Hepatocyte (in vitro differentiated cells): ENCODE measurements at regions not wholly inside any gene's neighbourhood (a gene's known extent, or its start where the extent isn't known, plus 50 kb on each side); places are given as distances from the start of the nearest gene placed in this dataset.

Experiments
- DNase-seq: peaks from one replicate; pipeline ENCODE4 v3.0.0-alpha.2; 2016; ENCODE audit warnings: low spot score
- H2AFZ ChIP-seq: fragments of 200-600 bp; sonication (generic); 2 replicates; pipeline ENCODE4 v1.6.0; 2016; ENCODE audit warnings: antibody characterized with exemption, mild to moderate bottlenecking
- H3K27ac ChIP-seq: fragments of 200-600 bp; sonication (generic); 2 replicates; pipeline ENCODE4 v1.5.1; 2016; ENCODE audit warnings: mild to moderate bottlenecking
- H3K27me3 ChIP-seq: fragments of 200-600 bp; sonication (generic); 2 replicates; pipeline ENCODE4 v1.6.1; 2016
- H3K36me3 ChIP-seq: fragments of 200-600 bp; sonication (generic); replicated peaks from 2 replicates; pipeline ENCODE4 v1.5.1; 2016; ENCODE audit warnings: low read depth; ENCODE audit not compliant: insufficient read depth
- H3K4me1 ChIP-seq: fragments of 200-600 bp; sonication (generic); 2 replicates; pipeline ENCODE4 v1.5.1; 2016; ENCODE audit warnings: mild to moderate bottlenecking, moderate library complexity; ENCODE audit not compliant: insufficient read depth
- H3K4me2 ChIP-seq: fragments of 200-600 bp; sonication (generic); 2 replicates; pipeline ENCODE4 v1.6.0; 2016
- H3K4me3 ChIP-seq: fragments of 200-600 bp; sonication (generic); 2 replicates; pipeline ENCODE4 v1.5.1; 2016; ENCODE audit warnings: mild to moderate bottlenecking
- H3K79me2 ChIP-seq: fragments of 200-600 bp; sonication (generic); 2 replicates; pipeline ENCODE4 v1.6.0; 2017; ENCODE audit warnings: mild to moderate bottlenecking
- H3K9me2 ChIP-seq: fragments of 200-600 bp; sonication (generic); replicated peaks from 2 replicates; pipeline ENCODE4 v1.6.0; 2017; ENCODE audit warnings: mild to moderate bottlenecking; ENCODE audit not compliant: insufficient read depth
- H3K9me3 ChIP-seq: fragments of 200-600 bp; sonication (generic); 2 replicates; pipeline ENCODE4 v1.5.1; 2016; ENCODE audit warnings: low read depth, mild to moderate bottlenecking
- H4K20me1 ChIP-seq: fragments of 200-600 bp; sonication (generic); 2 replicates; pipeline ENCODE4 v1.6.0; 2016; ENCODE audit warnings: mild to moderate bottlenecking; ENCODE audit not compliant: insufficient read depth, poor library complexity, severe bottlenecking
- CTCF ChIP-seq: fragments of 200-600 bp; sonication (generic); IDR thresholded peaks from 2 replicates; pipeline ENCODE4 v1.5.1; 2016; ENCODE audit warnings: antibody characterized with exemption, mild to moderate bottlenecking; ENCODE audit not compliant: poor library complexity
- EZH2 ChIP-seq: fragments of 200-600 bp; sonication (generic); IDR thresholded peaks from 2 replicates; pipeline ENCODE4 v1.6.1; 2016; ENCODE audit warnings: antibody characterized with exemption, mild to moderate bottlenecking, borderline replicate concordance
- EZH2phosphoT487 ChIP-seq: fragments of 200-600 bp; sonication (generic); IDR thresholded peaks from one replicate; pipeline ENCODE4 v1.6.1; 2018; ENCODE audit warnings: antibody characterized with exemption, mild to moderate bottlenecking, low read depth, moderate library complexity; ENCODE audit not compliant: unreplicated experiment, severe bottlenecking
- WGBS: methylation state at CpG from one replicate; pipeline ENCODE4 v1.1.6; 2016; ENCODE audit warnings: low lambda C conversion rate; ENCODE audit errors: missing lambda C conversion rate; 5-methylcytosine and 5-hydroxymethylcytosine counted together

GRCh38 chr2:67281101-67281500 is 116.0 kb upstream of the ETAA1 start:
- Histone ChIP-seq H3K27ac (no peak overlapping the region), H3K79me2 (no peaks in the 10 kb centered on the region), H3K4me3 (no peak overlapping the region), H3K36me3 (no peaks in the 10 kb centered on the region), H2AFZ (no peak overlapping the region), H3K27me3 (no peaks in the 10 kb centered on the region), H4K20me1 (no peaks in the 10 kb centered on the region), H3K9me3 (no peaks in the 10 kb centered on the region), H3K4me1 (no peaks in the 10 kb centered on the region), H3K4me2 (no peak overlapping the region), H3K9me2 (no peaks in the 10 kb centered on the region)
- WGBS = 91% methylated on average over 2 of the region's 2 CpGs
- TF ChIP-seq EZH2phosphoT487 = no peak
- TF ChIP-seq CTCF = no peak
- no peak for TF ChIP-seq EZH2
- no peak for DNase-seq

- Histone ChIP-seq H3K9me3 (no peaks in the 10 kb centered on the region), H2AFZ (no peak overlapping the region), H3K4me3 (no peak overlapping the region), H3K27ac (no peak overlapping the region), H3K27me3 (no peaks in the 10 kb centered on the region), H3K9me2 (no peaks in the 10 kb centered on the region), H3K4me1 (no peaks in the 10 kb centered on the region), H3K36me3 (no peaks in the 10 kb centered on the region), H4K20me1 (no peaks in the 10 kb centered on the region), H3K79me2 (no peaks in the 10 kb centered on the region), H3K4me2 (no peak overlapping the region)
- no peak for DNase-seq
- TF ChIP-seq CTCF (no peak), EZH2 (no peak), EZH2phosphoT487 (no peak)
Measured at GRCh38 chr2:67283641-67284040, 113.5 kb upstream of the ETAA1 start.

- Histone ChIP-seq H4K20me1 (no peaks in the 10 kb centered on the region), H3K4me2 (no peak overlapping the region), H3K79me2 (no peaks in the 10 kb centered on the region), H3K4me1 (no peaks in the 10 kb centered on the region), H3K36me3 (no peaks in the 10 kb centered on the region), H3K27ac (no peak overlapping the region), H3K9me3 (no peaks in the 10 kb centered on the region), H2AFZ (no peak overlapping the region), H3K4me3 (no peak overlapping the region), H3K27me3 (no peaks in the 10 kb centered on the region), H3K9me2 (no peaks in the 10 kb centered on the region)
- no peak for TF ChIP-seq EZH2phosphoT487
- TF ChIP-seq CTCF = no peak
- TF ChIP-seq EZH2 = no peak
- 73% methylated on average over 2 of the region's 2 CpGs for WGBS
- DNase-seq = no peak
Measured at GRCh38 chr2:67286981-67287759, 110.0 kb upstream of the ETAA1 start.

GRCh38 chr2:67289271-67289670 is 107.9 kb upstream of the ETAA1 start:
- Histone ChIP-seq H3K36me3 (no peaks in the 10 kb centered on the region), H3K9me3 (no peaks in the 10 kb centered on the region), H3K4me3 (no peak overlapping the region), H3K4me2 (no peak overlapping the region), H3K27ac (no peak overlapping the region), H4K20me1 (no peaks in the 10 kb centered on the region), H3K27me3 (no peaks in the 10 kb centered on the region), H3K79me2 (no peaks in the 10 kb centered on the region), H3K4me1 (no peaks in the 10 kb centered on the region), H3K9me2 (no peaks in the 10 kb centered on the region), H2AFZ (no peak overlapping the region)
- no peak for DNase-seq
- TF ChIP-seq EZH2phosphoT487 (no peak), CTCF (no peak)
- WGBS = 89% methylated on average over 2 of the region's 2 CpGs
